ENCODE measurements at regions not wholly inside any gene's neighbourhood (a gene's known extent, or its start where the extent isn't known, plus 50 kb on each side); places are given as distances from the start of the nearest gene placed in this dataset.

DNA sequence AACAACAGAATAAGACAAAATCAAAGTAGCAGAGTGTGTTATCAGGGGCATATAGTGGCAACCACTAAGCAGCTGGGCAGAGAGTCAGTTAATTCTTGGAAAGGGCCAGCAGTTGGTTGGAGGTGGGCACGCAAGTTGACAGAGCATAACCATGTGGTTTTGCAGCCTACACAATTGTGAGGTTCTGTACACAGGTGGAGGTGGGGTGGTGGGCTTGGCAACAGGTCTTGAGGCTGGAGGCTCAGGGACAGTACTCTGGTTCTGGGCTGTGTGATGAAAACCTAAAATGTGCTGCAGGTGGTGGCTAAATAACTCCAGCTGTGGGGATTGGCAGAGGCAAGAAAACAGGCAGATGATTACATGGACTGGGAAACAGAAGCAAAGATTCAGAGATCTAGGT is 1112.7 kb downstream of the PDHA2 start:
- Histone ChIP-seq H3K36me3 (ENCODE audit: insufficient read depth, low read length) (no peaks in the 10 kb centered on the region), H2AFZ (ENCODE audit: low read depth, low read length) (no peak overlapping the region), H3K79me2 (ENCODE audit: insufficient read depth, low read length) (no peaks in the 10 kb centered on the region), H3K4me2 (ENCODE audit: low read length) (no peak overlapping the region), H3K9me3 (ENCODE audit: insufficient read depth, low read depth, low read length) (no peaks in the 10 kb centered on the region), H4K20me1 (ENCODE audit: insufficient read depth, low read length) (no peaks in the 10 kb centered on the region), H3K9ac (ENCODE audit: low read length) (no peak overlapping the region), H3K4me1 (ENCODE audit: insufficient read depth, low read length) (no peaks in the 10 kb centered on the region), H3K27ac (ENCODE audit: low read depth, low read length) (no peak overlapping the region), H3K27me3 (ENCODE audit: insufficient read depth, low read length) (no peaks in the 10 kb centered on the region), H3K4me3 (ENCODE audit: insufficient read depth, low read depth, low read length) (no peak overlapping the region)
- Mint-ChIP-seq H3K27me3 (ENCODE audit: low read depth, unreplicated experiment) (no peaks in the 10 kb centered on the region), H3K4me1 (ENCODE audit: low read depth, unreplicated experiment) (peaks cover 10% of the 10 kb centered on the region), H3K27ac (ENCODE audit: unreplicated experiment) (no peak overlapping the region), H3K9me3 (ENCODE audit: unreplicated experiment) (peaks cover 3% of the 10 kb centered on the region), H3K36me3 (ENCODE audit: low read depth, unreplicated experiment) (no peaks in the 10 kb centered on the region), H3K4me3 (ENCODE audit: unreplicated experiment) (no peak overlapping the region)
- DNase-seq (ENCODE audit: low read depth) (no peak), FAIRE-seq (no peak)
- TF ChIP-seq, protein P1, sequence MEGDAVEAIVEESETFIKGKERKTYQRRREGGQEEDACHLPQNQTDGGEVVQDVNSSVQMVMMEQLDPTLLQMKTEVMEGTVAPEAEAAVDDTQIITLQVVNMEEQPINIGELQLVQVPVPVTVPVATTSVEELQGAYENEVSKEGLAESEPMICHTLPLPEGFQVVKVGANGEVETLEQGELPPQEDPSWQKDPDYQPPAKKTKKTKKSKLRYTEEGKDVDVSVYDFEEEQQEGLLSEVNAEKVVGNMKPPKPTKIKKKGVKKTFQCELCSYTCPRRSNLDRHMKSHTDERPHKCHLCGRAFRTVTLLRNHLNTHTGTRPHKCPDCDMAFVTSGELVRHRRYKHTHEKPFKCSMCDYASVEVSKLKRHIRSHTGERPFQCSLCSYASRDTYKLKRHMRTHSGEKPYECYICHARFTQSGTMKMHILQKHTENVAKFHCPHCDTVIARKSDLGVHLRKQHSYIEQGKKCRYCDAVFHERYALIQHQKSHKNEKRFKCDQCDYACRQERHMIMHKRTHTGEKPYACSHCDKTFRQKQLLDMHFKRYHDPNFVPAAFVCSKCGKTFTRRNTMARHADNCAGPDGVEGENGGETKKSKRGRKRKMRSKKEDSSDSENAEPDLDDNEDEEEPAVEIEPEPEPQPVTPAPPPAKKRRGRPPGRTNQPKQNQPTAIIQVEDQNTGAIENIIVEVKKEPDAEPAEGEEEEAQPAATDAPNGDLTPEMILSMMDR (IDR thresholded peaks at IDR 0.05; ENCODE audit: insufficient read depth, low read depth, low read length) = no peak
- no peak for TF ChIP-seq EZH2 (IDR thresholded peaks at IDR 0.05; ENCODE audit: insufficient read depth, low read length)

DNA sequence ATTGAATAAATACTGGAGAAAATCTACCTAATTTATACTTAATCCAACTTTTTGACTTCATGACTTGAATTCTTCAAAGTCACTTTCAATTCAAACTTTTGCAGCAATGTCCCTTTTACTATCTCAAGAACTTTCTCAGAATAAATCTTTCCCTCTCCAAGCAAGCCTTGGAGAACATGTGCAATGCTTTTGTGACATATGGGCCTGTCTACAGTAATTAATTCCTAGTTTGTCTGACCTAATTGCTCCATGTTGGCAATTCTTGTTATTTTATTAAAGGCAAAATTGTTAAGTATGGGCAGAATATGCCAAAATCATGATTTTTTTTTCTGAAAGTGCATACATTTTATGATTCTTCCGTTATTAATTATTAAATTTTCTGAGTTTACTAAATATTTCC is 1115.3 kb downstream of the PDHA2 start:
- Mint-ChIP-seq H3K27me3 (ENCODE audit: low read depth, unreplicated experiment) (no peaks in the 10 kb centered on the region), H3K36me3 (ENCODE audit: low read depth, unreplicated experiment) (no peaks in the 10 kb centered on the region), H3K27ac (ENCODE audit: unreplicated experiment) (no peak overlapping the region), H3K4me3 (ENCODE audit: unreplicated experiment) (no peak overlapping the region), H3K4me1 (ENCODE audit: low read depth, unreplicated experiment) (peaks cover 10% of the 10 kb centered on the region), H3K9me3 (ENCODE audit: unreplicated experiment) (peaks cover 3% of the 10 kb centered on the region)
- H3K4me2 ChIP-seq (ENCODE audit: low read length) = no peak overlapping the region
- FAIRE-seq = no peak
- TF ChIP-seq EZH2 (IDR thresholded peaks at IDR 0.05; ENCODE audit: insufficient read depth, low read length) = no peak
- TF ChIP-seq, protein P1 (IDR thresholded peaks at IDR 0.05; ENCODE audit: insufficient read depth, low read depth, low read length) = no peak
- no peaks in the 10 kb centered on the region for H4K20me1 ChIP-seq (ENCODE audit: insufficient read depth, low read length)
- H3K4me1 ChIP-seq (ENCODE audit: insufficient read depth, low read length) = no peaks in the 10 kb centered on the region
- no peaks in the 10 kb centered on the region for H3K9me3 ChIP-seq (ENCODE audit: insufficient read depth, low read depth, low read length)
- DNase-seq (ENCODE audit: low read depth) = no peak
- no peak overlapping the region for H3K9ac ChIP-seq (ENCODE audit: low read length)
- no peaks in the 10 kb centered on the region for H3K79me2 ChIP-seq (ENCODE audit: insufficient read depth, low read length)
- no peaks in the 10 kb centered on the region for H3K27me3 ChIP-seq (ENCODE audit: insufficient read depth, low read length)
- H3K27ac ChIP-seq (ENCODE audit: low read depth, low read length) = no peak overlapping the region
- no peaks in the 10 kb centered on the region for H3K36me3 ChIP-seq (ENCODE audit: insufficient read depth, low read length)
- H2AFZ ChIP-seq (ENCODE audit: low read depth, low read length) = no peak overlapping the region
- H3K4me3 ChIP-seq (ENCODE audit: insufficient read depth, low read depth, low read length) = no peak overlapping the region

DNA sequence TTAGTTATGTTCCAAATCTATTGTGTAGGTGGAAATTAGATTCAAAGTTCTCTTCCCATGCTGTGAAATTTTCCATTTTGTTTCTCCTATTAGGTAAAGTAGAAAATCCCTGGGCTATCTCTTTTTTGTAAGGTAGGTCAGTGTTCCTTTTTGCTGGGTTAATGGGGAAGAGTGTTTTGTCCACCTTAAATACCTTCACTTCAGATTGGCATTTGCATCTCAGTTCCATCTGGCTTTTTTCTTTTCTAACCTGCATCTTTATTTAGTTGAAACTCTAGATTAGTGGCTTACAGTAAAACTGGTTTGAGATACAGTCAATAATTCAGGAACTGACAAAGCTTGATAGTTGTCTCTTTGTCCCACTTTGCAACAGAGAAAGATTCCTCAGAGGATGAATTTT is 1115.8 kb downstream of the PDHA2 start:
- Histone ChIP-seq H4K20me1 (ENCODE audit: insufficient read depth, low read length) (no peaks in the 10 kb centered on the region), H3K36me3 (ENCODE audit: insufficient read depth, low read length) (no peaks in the 10 kb centered on the region), H3K27me3 (ENCODE audit: insufficient read depth, low read length) (no peaks in the 10 kb centered on the region), H3K79me2 (ENCODE audit: insufficient read depth, low read length) (no peaks in the 10 kb centered on the region), H3K4me3 (ENCODE audit: insufficient read depth, low read depth, low read length) (no peak overlapping the region), H3K9me3 (ENCODE audit: insufficient read depth, low read depth, low read length) (no peaks in the 10 kb centered on the region), H3K4me1 (ENCODE audit: insufficient read depth, low read length) (no peaks in the 10 kb centered on the region), H2AFZ (ENCODE audit: low read depth, low read length) (no peak overlapping the region), H3K27ac (ENCODE audit: low read depth, low read length) (no peak overlapping the region), H3K9ac (ENCODE audit: low read length) (no peak overlapping the region), H3K4me2 (ENCODE audit: low read length) (no peak overlapping the region)
- Mint-ChIP-seq H3K27me3 (ENCODE audit: low read depth, unreplicated experiment) (no peaks in the 10 kb centered on the region), H3K4me1 (ENCODE audit: low read depth, unreplicated experiment) (peaks cover 10% of the 10 kb centered on the region), H3K9me3 (ENCODE audit: unreplicated experiment) (peaks cover 3% of the 10 kb centered on the region), H3K27ac (ENCODE audit: unreplicated experiment) (no peak overlapping the region), H3K36me3 (ENCODE audit: low read depth, unreplicated experiment) (no peaks in the 10 kb centered on the region), H3K4me3 (ENCODE audit: unreplicated experiment) (no peak overlapping the region)
- no peak for TF ChIP-seq EZH2 (IDR thresholded peaks at IDR 0.05; ENCODE audit: insufficient read depth, low read length)
- TF ChIP-seq, protein P1 (IDR thresholded peaks at IDR 0.05; ENCODE audit: insufficient read depth, low read depth, low read length) = no peak
- FAIRE-seq (no peak), DNase-seq (ENCODE audit: low read depth) (no peak)
